Smooth muscle cell (in vitro differentiated cells): ENCODE measurements at regions not wholly inside any gene's neighbourhood (a gene's known extent, or its start where the extent isn't known, plus 50 kb on each side); places are given as distances from the start of the nearest gene placed in this dataset.
A peak's percentile ranks its signal among the peaks of the same experiment; 100 is the strongest.

Experiments
- DNase-seq: peaks from one replicate; lab custom pipeline; 2025; ENCODE audit not compliant: unreplicated experiment; lab: John Stamatoyannopoulos, UW
- H2AFZ ChIP-seq: fragments of 200-600 bp; sonication (generic); 2 replicates; pipeline ENCODE4 v1.6.0; 2016; ENCODE audit warnings: antibody characterized with exemption, low read depth, mild to moderate bottlenecking
- H3F3A ChIP-seq: fragments of 200-600 bp; sonication (generic); 2 replicates; pipeline ENCODE4 v1.6.0; 2017; ENCODE audit warnings: antibody characterized with exemption, low read depth
- H3K27ac ChIP-seq: fragments of 200-600 bp; sonication (generic); 2 replicates; pipeline ENCODE4 v1.5.1; 2016; ENCODE audit warnings: low read depth, mild to moderate bottlenecking
- H3K27me3 ChIP-seq: fragments of 200-600 bp; sonication (generic); 2 replicates; pipeline ENCODE4 v1.6.1; 2016; ENCODE audit warnings: low read depth, mild to moderate bottlenecking
- H3K36me3 ChIP-seq: fragments of 200-600 bp; sonication (generic); 2 replicates; pipeline ENCODE4 v1.5.1; 2016; ENCODE audit warnings: low read depth
- H3K4me1 ChIP-seq: fragments of 200-600 bp; sonication (generic); 2 replicates; pipeline ENCODE4 v1.5.1; 2016; ENCODE audit warnings: low read depth
- H3K4me2 ChIP-seq: fragments of 200-600 bp; sonication (generic); 2 replicates; pipeline ENCODE4 v1.6.0; 2016; ENCODE audit warnings: mild to moderate bottlenecking
- H3K4me3 ChIP-seq: fragments of 200-600 bp; sonication (generic); 2 replicates; pipeline ENCODE4 v1.5.1; 2016; ENCODE audit warnings: mild to moderate bottlenecking
- H3K79me2 ChIP-seq: fragments of 200-600 bp; sonication (generic); 2 replicates; pipeline ENCODE4 v1.6.0; 2016; ENCODE audit warnings: low read depth, mild to moderate bottlenecking
- H3K9ac ChIP-seq: fragments of 200-600 bp; sonication (generic); 2 replicates; pipeline ENCODE4 v1.6.0; 2016; ENCODE audit warnings: low read depth
- H3K9me3 ChIP-seq: fragments of 200-600 bp; sonication (generic); replicated peaks from 2 replicates; pipeline ENCODE4 v1.5.1; 2016; ENCODE audit warnings: low read depth
- H4K20me1 ChIP-seq: fragments of 200-600 bp; sonication (generic); 2 replicates; pipeline ENCODE4 v1.6.0; 2016; ENCODE audit warnings: low read depth
- WGBS: methylation state at CpG from one replicate; pipeline ENCODE4 v1.1.7; 2016; ENCODE audit warnings: low lambda C conversion rate; 5-methylcytosine and 5-hydroxymethylcytosine counted together
- TF ChIP-seq, protein P1 (sequence below): fragments of 200-600 bp; sonication (generic); IDR thresholded peaks from 2 replicates; pipeline ENCODE4 v1.5.1; 2017; ENCODE audit warnings: borderline replicate concordance, mild to moderate bottlenecking, antibody characterized with exemption; ENCODE audit not compliant: insufficient read depth, poor library complexity, severe bottlenecking

DNA sequence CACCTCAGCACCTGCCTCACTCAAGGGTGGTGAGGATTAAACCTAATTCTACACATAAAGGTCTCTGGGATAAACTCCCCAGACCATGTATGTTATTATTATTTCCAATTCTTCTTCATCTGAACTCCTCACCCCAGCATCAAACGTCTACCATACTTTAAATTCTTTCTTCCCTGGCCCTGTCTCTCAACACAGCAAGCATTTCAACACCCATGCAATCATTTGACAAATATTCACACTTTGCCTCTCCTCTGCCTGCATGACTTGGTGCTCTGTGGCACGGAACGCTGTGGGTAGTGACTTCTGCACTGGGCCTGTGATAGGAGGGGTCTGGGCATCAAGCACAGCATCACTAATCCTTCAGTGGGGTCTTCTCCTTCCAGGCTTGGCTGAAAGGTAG is 490.8 kb downstream of the TNS3 start:
- Histone ChIP-seq H3K79me2 (no peaks in the 10 kb centered on the region), H3K4me3 (no peak overlapping the region), H3F3A (no peaks in the 10 kb centered on the region), H3K36me3 (no peaks in the 10 kb centered on the region), H3K4me2 (no peak overlapping the region), H4K20me1 (no peaks in the 10 kb centered on the region), H2AFZ (no peak overlapping the region), H3K9me3 (no peaks in the 10 kb centered on the region), H3K9ac (no peak overlapping the region), H3K4me1 (no peaks in the 10 kb centered on the region), H3K27ac (no peak overlapping the region), H3K27me3 (no peaks in the 10 kb centered on the region)
- 48% methylated on average over 3 of the region's 3 CpGs for WGBS
- no peak for DNase-seq
- TF ChIP-seq, protein P1, sequence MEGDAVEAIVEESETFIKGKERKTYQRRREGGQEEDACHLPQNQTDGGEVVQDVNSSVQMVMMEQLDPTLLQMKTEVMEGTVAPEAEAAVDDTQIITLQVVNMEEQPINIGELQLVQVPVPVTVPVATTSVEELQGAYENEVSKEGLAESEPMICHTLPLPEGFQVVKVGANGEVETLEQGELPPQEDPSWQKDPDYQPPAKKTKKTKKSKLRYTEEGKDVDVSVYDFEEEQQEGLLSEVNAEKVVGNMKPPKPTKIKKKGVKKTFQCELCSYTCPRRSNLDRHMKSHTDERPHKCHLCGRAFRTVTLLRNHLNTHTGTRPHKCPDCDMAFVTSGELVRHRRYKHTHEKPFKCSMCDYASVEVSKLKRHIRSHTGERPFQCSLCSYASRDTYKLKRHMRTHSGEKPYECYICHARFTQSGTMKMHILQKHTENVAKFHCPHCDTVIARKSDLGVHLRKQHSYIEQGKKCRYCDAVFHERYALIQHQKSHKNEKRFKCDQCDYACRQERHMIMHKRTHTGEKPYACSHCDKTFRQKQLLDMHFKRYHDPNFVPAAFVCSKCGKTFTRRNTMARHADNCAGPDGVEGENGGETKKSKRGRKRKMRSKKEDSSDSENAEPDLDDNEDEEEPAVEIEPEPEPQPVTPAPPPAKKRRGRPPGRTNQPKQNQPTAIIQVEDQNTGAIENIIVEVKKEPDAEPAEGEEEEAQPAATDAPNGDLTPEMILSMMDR = no peak

DNA sequence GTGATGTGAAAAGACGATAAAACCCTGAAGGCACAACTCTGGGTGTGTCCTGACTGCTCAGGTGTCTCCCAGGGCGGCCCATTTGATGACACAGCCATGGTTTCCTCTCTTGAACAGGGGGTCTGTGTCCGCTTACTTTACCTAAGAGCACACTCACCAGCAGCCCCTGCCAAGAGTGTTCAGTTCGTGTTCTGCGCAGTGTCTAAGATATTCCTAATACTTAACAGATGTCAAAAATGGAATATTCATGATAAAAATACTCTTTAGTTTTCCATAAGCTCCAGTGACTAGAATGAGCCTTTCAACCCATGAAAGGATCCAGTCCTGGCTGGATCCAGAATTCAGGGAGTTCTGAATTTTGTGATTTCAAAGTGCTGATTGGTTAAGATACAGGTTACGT is 492.4 kb downstream of the TNS3 start:
- TF ChIP-seq, protein P1 = no peak
- 78% methylated on average over 6 of the region's 6 CpGs for WGBS
- no peak for DNase-seq
- Histone ChIP-seq H3F3A (no peaks in the 10 kb centered on the region), H2AFZ (no peak overlapping the region), H3K4me1 (no peaks in the 10 kb centered on the region), H3K4me3 (no peak overlapping the region), H3K9ac (no peak overlapping the region), H3K27me3 (no peaks in the 10 kb centered on the region), H3K4me2 (no peak overlapping the region), H3K36me3 (no peaks in the 10 kb centered on the region), H3K79me2 (no peaks in the 10 kb centered on the region), H3K9me3 (no peaks in the 10 kb centered on the region), H3K27ac (no peak overlapping the region), H4K20me1 (no peaks in the 10 kb centered on the region)

GRCh38 chr7:47089068-47089417 is 492.9 kb downstream of the TNS3 start:
- no peaks in the 10 kb centered on the region for H4K20me1 ChIP-seq
- no peaks in the 10 kb centered on the region for H3K36me3 ChIP-seq
- no peaks in the 10 kb centered on the region for H3K27me3 ChIP-seq
- H3K79me2 ChIP-seq = no peaks in the 10 kb centered on the region
- H2AFZ ChIP-seq = no peak overlapping the region
- no peaks in the 10 kb centered on the region for H3K4me1 ChIP-seq
- H3F3A ChIP-seq = no peaks in the 10 kb centered on the region
- no peak overlapping the region for H3K9ac ChIP-seq
- H3K9me3 ChIP-seq = no peaks in the 10 kb centered on the region
- no peak for DNase-seq
- H3K27ac ChIP-seq = no peak overlapping the region
- H3K4me2 ChIP-seq = no peak overlapping the region
- H3K4me3 ChIP-seq = no peak overlapping the region
- TF ChIP-seq, protein P1 = no peak
- WGBS = 21% methylated on average over 1 of the region's 1 CpG

- Histone ChIP-seq H2AFZ (no peak overlapping the region), H3K36me3 (no peaks in the 10 kb centered on the region), H3K4me3 (no peak overlapping the region), H3K9ac (no peak overlapping the region), H3K9me3 (no peaks in the 10 kb centered on the region), H3K27me3 (no peaks in the 10 kb centered on the region), H4K20me1 (no peaks in the 10 kb centered on the region), H3K27ac (no peak overlapping the region), H3K4me1 (no peaks in the 10 kb centered on the region), H3K4me2 (peak overlapping the region; percentile 37), H3K79me2 (no peaks in the 10 kb centered on the region), H3F3A (no peaks in the 10 kb centered on the region)
- WGBS = 42% methylated on average over 14 of the region's 14 CpGs
- DNase-seq = no peak
- TF ChIP-seq, protein P1 = peak; percentile 92
Observed at GRCh38 chr7:47088329-47089067, 493.4 kb downstream of the TNS3 start.
